ENCODE measurements at regions not wholly inside any gene's neighbourhood (a gene's known extent, or its start where the extent isn't known, plus 50 kb on each side); places are given as distances from the start of the nearest gene placed in this dataset.

DNA sequence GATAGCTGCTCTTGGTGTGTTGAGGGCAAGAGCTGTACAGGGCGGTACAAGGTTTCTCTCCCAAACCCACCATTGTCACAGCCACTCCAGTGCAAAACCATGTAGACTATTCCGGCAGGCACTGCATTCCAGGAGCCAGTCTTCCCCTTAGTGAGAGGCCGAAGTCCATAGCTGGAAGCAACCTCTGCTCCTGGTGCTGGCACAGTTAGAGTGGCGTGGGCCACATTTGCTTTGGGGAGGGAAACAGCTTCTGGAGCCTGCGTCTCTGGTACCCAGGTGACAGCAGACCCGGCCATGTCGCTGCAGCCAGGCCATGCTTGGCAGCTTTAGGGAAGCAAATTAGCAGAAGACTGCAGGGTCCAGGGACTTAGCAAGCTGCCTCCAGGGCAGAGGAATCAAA, 788.0 kb downstream of the BRD1 start:
- DNase-seq (ENCODE audit: low spot score) (peak; percentile 31), ATAC-seq (peak; percentile 90), FAIRE-seq (no peak)
- Histone ChIP-seq H3K79me2 (ENCODE audit: insufficient read depth, low read length) (no peaks in the 10 kb centered on the region), H3K4me2 (ENCODE audit: low read depth, low read length) (no peak overlapping the region), H3K27ac (ENCODE audit: extremely low read length, insufficient read depth, low read length) (no peak overlapping the region), H3K4me1 (ENCODE audit: insufficient read depth, low read length) (peaks cover 12% of the 10 kb centered on the region), H3K9ac (ENCODE audit: insufficient read depth, low read depth, low read length) (no peak overlapping the region), H2AFZ (ENCODE audit: low read length) (no peak overlapping the region), H3K36me3 (replicated peaks in 1 of 2; ENCODE audit: control insufficient read depth in 1 of 2, insufficient read depth in 2 of 2, low read length in 2 of 2) (no peaks in the 10 kb centered on the region), H3K4me3 (replicated peaks in 1 of 3; ENCODE audit: insufficient read depth in 1 of 3, low read depth in 2 of 3, low read length in 3 of 3) (no peak overlapping the region), H3K27me3 (ENCODE audit: control insufficient read depth in 1 of 2, insufficient read depth in 2 of 2, low read length in 2 of 2) (peaks cover 4 to 52% of the 10 kb centered on the region in 2 experiments), H3K9me3 (ENCODE audit: low read length) (no peaks in the 10 kb centered on the region), H4K20me1 (ENCODE audit: insufficient read depth, low read length) (no peaks in the 10 kb centered on the region)
- ChIA-PET POLR2A (no interaction called here), CTCF (ENCODE audit: low intra/inter-chr PET ratio, low total read pairs) (no interaction called here)
- in situ Hi-C loops (cut with HindIII; ENCODE audit: extremely low pct_ligation_motif_present, low pct_unique_long_range_greater_than_20kb) (loop anchor here (5.0 kb wide), 1 partner anchor 268 kb away; no protein-coding TSS in a partner anchor), intact Hi-C loops (cut with micrococcal nuclease; ENCODE audit: unreplicated experiment) (no loop called here)
- BruUV-seq (replicated peaks) = no TSS peak
- WGBS (ENCODE audit: low lambda C conversion rate) = 40% methylated on average over 1 of the region's 7 CpGs
- TF ChIP-seq, protein P1, sequence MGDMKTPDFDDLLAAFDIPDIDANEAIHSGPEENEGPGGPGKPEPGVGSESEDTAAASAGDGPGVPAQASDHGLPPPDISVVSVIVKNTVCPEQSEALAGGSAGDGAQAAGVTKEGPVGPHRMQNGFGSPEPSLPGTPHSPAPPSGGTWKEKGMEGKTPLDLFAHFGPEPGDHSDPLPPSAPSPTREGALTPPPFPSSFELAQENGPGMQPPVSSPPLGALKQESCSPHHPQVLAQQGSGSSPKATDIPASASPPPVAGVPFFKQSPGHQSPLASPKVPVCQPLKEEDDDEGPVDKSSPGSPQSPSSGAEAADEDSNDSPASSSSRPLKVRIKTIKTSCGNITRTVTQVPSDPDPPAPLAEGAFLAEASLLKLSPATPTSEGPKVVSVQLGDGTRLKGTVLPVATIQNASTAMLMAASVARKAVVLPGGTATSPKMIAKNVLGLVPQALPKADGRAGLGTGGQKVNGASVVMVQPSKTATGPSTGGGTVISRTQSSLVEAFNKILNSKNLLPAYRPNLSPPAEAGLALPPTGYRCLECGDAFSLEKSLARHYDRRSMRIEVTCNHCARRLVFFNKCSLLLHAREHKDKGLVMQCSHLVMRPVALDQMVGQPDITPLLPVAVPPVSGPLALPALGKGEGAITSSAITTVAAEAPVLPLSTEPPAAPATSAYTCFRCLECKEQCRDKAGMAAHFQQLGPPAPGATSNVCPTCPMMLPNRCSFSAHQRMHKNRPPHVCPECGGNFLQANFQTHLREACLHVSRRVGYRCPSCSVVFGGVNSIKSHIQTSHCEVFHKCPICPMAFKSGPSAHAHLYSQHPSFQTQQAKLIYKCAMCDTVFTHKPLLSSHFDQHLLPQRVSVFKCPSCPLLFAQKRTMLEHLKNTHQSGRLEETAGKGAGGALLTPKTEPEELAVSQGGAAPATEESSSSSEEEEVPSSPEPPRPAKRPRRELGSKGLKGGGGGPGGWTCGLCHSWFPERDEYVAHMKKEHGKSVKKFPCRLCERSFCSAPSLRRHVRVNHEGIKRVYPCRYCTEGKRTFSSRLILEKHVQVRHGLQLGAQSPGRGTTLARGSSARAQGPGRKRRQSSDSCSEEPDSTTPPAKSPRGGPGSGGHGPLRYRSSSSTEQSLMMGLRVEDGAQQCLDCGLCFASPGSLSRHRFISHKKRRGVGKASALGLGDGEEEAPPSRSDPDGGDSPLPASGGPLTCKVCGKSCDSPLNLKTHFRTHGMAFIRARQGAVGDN (CRISPR knock-in tag; IDR thresholded peaks at IDR 0.05) = no peak
- TF ChIP-seq, protein P2, sequence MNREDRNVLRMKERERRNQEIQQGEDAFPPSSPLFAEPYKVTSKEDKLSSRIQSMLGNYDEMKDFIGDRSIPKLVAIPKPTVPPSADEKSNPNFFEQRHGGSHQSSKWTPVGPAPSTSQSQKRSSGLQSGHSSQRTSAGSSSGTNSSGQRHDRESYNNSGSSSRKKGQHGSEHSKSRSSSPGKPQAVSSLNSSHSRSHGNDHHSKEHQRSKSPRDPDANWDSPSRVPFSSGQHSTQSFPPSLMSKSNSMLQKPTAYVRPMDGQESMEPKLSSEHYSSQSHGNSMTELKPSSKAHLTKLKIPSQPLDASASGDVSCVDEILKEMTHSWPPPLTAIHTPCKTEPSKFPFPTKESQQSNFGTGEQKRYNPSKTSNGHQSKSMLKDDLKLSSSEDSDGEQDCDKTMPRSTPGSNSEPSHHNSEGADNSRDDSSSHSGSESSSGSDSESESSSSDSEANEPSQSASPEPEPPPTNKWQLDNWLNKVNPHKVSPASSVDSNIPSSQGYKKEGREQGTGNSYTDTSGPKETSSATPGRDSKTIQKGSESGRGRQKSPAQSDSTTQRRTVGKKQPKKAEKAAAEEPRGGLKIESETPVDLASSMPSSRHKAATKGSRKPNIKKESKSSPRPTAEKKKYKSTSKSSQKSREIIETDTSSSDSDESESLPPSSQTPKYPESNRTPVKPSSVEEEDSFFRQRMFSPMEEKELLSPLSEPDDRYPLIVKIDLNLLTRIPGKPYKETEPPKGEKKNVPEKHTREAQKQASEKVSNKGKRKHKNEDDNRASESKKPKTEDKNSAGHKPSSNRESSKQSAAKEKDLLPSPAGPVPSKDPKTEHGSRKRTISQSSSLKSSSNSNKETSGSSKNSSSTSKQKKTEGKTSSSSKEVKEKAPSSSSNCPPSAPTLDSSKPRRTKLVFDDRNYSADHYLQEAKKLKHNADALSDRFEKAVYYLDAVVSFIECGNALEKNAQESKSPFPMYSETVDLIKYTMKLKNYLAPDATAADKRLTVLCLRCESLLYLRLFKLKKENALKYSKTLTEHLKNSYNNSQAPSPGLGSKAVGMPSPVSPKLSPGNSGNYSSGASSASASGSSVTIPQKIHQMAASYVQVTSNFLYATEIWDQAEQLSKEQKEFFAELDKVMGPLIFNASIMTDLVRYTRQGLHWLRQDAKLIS (CRISPR knock-in tag; IDR thresholded peaks at IDR 0.05) = no peak
- TF ChIP-seq ZNF839 (CRISPR knock-in tag; IDR thresholded peaks at IDR 0.05; ENCODE audit: borderline replicate concordance) (no peak), ZNF232 (CRISPR knock-in tag; IDR thresholded peaks at IDR 0.05; ENCODE audit: borderline replicate concordance) (no peak), PRMT3 (CRISPR knock-in tag; IDR thresholded peaks at IDR 0.05; ENCODE audit: borderline replicate concordance, low read depth) (no peak), NFE2L2 (IDR thresholded peaks at IDR 0.05; ENCODE audit: low read length) (no peak), ZNF34 (CRISPR knock-in tag; IDR thresholded peaks at IDR 0.05; ENCODE audit: borderline replicate concordance) (no peak), POLR2G (IDR thresholded peaks at IDR 0.05; ENCODE audit: low read depth, low read length) (no peak)
- TF ChIP-seq, protein P3, sequence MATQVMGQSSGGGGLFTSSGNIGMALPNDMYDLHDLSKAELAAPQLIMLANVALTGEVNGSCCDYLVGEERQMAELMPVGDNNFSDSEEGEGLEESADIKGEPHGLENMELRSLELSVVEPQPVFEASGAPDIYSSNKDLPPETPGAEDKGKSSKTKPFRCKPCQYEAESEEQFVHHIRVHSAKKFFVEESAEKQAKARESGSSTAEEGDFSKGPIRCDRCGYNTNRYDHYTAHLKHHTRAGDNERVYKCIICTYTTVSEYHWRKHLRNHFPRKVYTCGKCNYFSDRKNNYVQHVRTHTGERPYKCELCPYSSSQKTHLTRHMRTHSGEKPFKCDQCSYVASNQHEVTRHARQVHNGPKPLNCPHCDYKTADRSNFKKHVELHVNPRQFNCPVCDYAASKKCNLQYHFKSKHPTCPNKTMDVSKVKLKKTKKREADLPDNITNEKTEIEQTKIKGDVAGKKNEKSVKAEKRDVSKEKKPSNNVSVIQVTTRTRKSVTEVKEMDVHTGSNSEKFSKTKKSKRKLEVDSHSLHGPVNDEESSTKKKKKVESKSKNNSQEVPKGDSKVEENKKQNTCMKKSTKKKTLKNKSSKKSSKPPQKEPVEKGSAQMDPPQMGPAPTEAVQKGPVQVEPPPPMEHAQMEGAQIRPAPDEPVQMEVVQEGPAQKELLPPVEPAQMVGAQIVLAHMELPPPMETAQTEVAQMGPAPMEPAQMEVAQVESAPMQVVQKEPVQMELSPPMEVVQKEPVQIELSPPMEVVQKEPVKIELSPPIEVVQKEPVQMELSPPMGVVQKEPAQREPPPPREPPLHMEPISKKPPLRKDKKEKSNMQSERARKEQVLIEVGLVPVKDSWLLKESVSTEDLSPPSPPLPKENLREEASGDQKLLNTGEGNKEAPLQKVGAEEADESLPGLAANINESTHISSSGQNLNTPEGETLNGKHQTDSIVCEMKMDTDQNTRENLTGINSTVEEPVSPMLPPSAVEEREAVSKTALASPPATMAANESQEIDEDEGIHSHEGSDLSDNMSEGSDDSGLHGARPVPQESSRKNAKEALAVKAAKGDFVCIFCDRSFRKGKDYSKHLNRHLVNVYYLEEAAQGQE (IDR thresholded peaks at IDR 0.05; ENCODE audit: borderline replicate concordance in 1 of 2, low read depth in 1 of 2, low read length in 2 of 2) = no peak
- TF ChIP-seq, protein P4, sequence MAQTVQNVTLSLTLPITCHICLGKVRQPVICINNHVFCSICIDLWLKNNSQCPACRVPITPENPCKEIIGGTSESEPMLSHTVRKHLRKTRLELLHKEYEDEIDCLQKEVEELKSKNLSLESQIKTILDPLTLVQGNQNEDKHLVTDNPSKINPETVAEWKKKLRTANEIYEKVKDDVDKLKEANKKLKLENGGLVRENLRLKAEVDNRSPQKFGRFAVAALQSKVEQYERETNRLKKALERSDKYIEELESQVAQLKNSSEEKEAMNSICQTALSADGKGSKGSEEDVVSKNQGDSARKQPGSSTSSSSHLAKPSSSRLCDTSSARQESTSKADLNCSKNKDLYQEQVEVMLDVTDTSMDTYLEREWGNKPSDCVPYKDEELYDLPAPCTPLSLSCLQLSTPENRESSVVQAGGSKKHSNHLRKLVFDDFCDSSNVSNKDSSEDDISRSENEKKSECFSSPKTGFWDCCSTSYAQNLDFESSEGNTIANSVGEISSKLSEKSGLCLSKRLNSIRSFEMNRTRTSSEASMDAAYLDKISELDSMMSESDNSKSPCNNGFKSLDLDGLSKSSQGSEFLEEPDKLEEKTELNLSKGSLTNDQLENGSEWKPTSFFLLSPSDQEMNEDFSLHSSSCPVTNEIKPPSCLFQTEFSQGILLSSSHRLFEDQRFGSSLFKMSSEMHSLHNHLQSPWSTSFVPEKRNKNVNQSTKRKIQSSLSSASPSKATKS (CRISPR knock-in tag; IDR thresholded peaks at IDR 0.05) = no peak

Data from HepG2 (cell line).